ENCODE measurements at regions not wholly inside any gene's neighbourhood (a gene's known extent, or its start where the extent isn't known, plus 50 kb on each side); places are given as distances from the start of the nearest gene placed in this dataset.

- TF ChIP-seq POLR2AphosphoS5 (IDR thresholded peaks at IDR 0.05; ENCODE audit: borderline replicate concordance, low read depth, low read length) (no peak), EZH2 (IDR thresholded peaks at IDR 0.05) (no peak), FOXP2 (optimal IDR thresholded peaks at IDR 0.05; ENCODE audit: control extremely low read depth, extremely low read length, insufficient read depth) (no peak)
Observed at GRCh38 chr15:93900476-93901400, 330.6 kb upstream of the MCTP2 start.

All from SK-N-MC (cell line).